ENCODE measurements at regions not wholly inside any gene's neighbourhood (a gene's known extent, or its start where the extent isn't known, plus 50 kb on each side); places are given as distances from the start of the nearest gene placed in this dataset.
"Not testable (repeated sequence)": the region's sequence is repeated elsewhere in the genome, so short reads cannot be mapped to it uniquely, and the experiment has no call there.

DNA sequence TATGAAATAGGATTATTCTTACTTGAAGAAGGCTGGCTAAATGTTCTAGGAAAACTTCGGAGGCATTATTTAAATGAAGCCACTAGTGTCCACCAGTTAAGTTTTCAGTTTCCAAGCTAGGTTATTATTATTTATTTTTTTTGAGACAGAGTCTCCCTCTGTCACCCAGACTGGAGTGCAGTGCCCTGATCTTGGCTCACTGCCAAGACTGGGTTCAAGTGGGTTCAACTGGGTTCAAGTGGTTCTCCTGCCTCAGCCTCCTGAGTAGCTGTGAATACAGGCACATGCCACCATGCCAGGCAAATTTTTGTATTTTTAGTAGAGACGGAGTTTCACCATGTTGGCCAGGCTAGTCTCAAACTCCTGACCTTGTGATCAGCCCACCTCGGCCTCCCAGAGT is 2155.6 kb downstream of the NCAM2 start:
- H3K9me3 ChIP-seq (ENCODE audit: control insufficient read depth, insufficient read depth, low read length); H3K4me3 ChIP-seq (ENCODE audit: low read depth, low read length); H3K27ac ChIP-seq (ENCODE audit: low read depth, low read length); H3K27me3 ChIP-seq (ENCODE audit: control insufficient read depth, insufficient read depth, low read length); H3K9ac ChIP-seq (ENCODE audit: low read depth, low read length); H3K36me3 ChIP-seq (ENCODE audit: control insufficient read depth, insufficient read depth, low read length); H3K4me1 ChIP-seq (ENCODE audit: control insufficient read depth, insufficient read depth, low read length): not testable (repeated sequence)

DNA sequence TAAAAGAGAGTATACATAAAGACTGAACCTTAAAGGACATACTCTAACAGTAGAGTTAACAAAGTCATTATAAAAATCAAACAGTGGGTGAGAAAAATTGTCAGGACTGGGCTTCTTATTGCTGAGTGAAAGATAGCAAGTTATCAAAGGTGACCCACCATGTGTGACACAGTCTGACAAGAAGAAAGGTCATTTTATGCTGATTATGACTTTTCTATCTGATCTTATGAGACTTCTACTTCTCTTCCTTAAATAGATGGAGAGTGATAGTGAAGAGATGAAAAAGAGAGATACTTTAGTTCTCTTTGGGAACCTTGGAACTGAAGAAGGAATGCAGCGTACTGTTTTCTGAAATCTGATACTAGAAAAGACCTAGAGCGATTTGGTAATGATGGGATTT is 2157.1 kb downstream of the NCAM2 start:
- Histone ChIP-seq H3K9me3 (ENCODE audit: control insufficient read depth, insufficient read depth, low read length) (no peaks in the 10 kb centered on the region), H3K4me3 (ENCODE audit: low read depth, low read length) (no peak overlapping the region), H3K4me1 (ENCODE audit: control insufficient read depth, insufficient read depth, low read length) (no peaks in the 10 kb centered on the region), H3K27ac (ENCODE audit: low read depth, low read length) (no peak overlapping the region), H3K27me3 (ENCODE audit: control insufficient read depth, insufficient read depth, low read length) (no peaks in the 10 kb centered on the region), H3K9ac (ENCODE audit: low read depth, low read length) (no peak overlapping the region), H3K36me3 (ENCODE audit: control insufficient read depth, insufficient read depth, low read length) (no peaks in the 10 kb centered on the region)

DNA sequence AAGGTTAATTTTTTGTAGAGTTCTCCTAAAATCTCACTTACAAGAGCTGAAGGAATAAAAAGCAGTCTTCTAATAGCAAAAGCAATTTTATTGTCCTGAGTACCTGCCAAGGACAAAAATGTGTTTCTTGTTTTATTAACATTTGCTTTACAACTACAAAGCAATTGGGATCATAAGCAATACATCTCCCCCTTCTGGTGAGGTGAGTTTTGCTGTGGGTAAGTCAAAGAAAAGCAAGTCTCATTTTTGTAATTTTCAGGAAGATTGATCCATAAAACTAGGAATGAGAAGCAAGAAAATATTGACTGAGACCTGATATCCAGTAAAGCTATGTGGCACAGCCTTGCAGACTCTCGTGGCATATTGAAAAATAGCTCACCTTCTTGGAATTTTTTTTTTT is 2162.7 kb downstream of the NCAM2 start:
- Histone ChIP-seq H3K9me3 (ENCODE audit: control insufficient read depth, insufficient read depth, low read length) (no peaks in the 10 kb centered on the region), H3K27me3 (ENCODE audit: control insufficient read depth, insufficient read depth, low read length) (no peaks in the 10 kb centered on the region), H3K9ac (ENCODE audit: low read depth, low read length) (no peak overlapping the region), H3K36me3 (ENCODE audit: control insufficient read depth, insufficient read depth, low read length) (no peaks in the 10 kb centered on the region), H3K27ac (ENCODE audit: low read depth, low read length) (no peak overlapping the region), H3K4me1 (ENCODE audit: control insufficient read depth, insufficient read depth, low read length) (no peaks in the 10 kb centered on the region), H3K4me3 (ENCODE audit: low read depth, low read length) (no peak overlapping the region)

DNA sequence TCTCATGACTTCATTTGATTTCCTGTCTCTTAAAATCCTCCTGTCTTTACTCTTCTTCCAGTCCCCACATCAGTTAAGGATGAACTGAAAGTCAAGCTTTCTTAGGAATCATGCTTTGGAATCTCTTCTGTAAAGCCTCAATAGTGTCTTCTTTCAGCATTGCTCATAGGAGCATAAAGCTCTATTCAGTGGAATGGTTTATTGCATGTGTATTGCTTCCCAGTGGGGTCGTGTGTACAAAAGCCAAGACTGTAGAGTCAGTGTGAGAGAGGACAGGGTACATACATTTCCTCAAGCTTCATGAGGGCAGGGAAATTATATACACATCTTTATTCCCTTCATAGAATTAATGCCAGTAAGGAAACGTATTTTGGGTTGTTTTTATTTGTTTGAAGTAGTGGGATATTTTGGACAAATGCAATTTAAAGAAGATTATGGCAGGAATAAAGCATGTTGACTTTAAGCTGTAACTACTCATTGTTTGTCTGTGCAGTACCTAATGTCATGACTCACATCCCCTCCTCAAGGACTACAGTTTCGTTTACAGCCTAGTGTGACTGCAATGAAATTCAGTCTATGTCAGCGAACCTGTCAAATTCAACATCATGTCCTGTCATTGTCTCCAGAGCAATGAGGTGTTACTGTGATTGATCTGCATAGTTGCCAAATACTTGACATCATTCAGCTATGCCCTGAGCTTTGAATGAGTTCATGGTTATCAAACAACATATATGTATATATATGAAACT is 2164.2 kb downstream of the NCAM2 start:
- H3K27ac ChIP-seq (ENCODE audit: low read depth, low read length): no peak overlapping the region
- no peak overlapping the region for H3K9ac ChIP-seq (ENCODE audit: low read depth, low read length)
- H3K4me3 ChIP-seq (ENCODE audit: low read depth, low read length): no peak overlapping the region
- H3K36me3 ChIP-seq (ENCODE audit: control insufficient read depth, insufficient read depth, low read length): no peaks in the 10 kb centered on the region
- H3K4me1 ChIP-seq (ENCODE audit: control insufficient read depth, insufficient read depth, low read length): no peaks in the 10 kb centered on the region
- H3K27me3 ChIP-seq (ENCODE audit: control insufficient read depth, insufficient read depth, low read length): no peaks in the 10 kb centered on the region
- no peaks in the 10 kb centered on the region for H3K9me3 ChIP-seq (ENCODE audit: control insufficient read depth, insufficient read depth, low read length)
